Lower leg skin (tissue), 3 donors: ENCODE measurements at regions not wholly inside any gene's neighbourhood (a gene's known extent, or its start where the extent isn't known, plus 50 kb on each side); places are given as distances from the start of the nearest gene placed in this dataset.

Source experiments
- POLR2A ChIP-seq, 2 donors: fragments of 450-650 bp; IDR thresholded peaks; one replicate each; pipeline ENCODE4 v1.6.1; 2016 to 2017; ENCODE audit warnings: antibody characterized with exemption in 2 of 2, mild to moderate bottlenecking in 1 of 2, moderate library complexity in 1 of 2
- TF ChIP-seq, protein P1 (sequence below), 3 donors: fragments of 450-650 bp; IDR thresholded peaks; one replicate each; pipeline ENCODE4 v1.5.1; 2016; ENCODE audit warnings: antibody characterized with exemption in 3 of 3, mild to moderate bottlenecking in 3 of 3, moderate library complexity in 2 of 3

DNA sequence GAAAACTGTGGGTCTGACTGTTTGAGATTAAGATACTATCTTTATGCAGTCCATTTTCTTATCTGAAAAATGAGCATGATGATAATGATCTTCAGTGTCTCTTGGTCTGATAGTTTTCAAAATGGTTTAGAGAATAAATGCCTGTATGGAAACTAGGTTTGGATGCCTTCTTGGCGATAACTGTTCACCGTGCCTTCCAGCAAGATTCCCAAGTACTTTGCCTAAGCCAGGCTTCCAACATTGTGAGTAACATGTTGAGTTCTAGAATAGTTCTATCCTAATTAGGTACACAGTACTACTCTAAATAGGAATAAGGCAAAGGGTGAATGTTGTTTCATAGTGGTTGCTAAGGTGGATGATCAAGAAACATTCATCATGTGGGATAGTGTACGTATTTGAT is 940.2 kb downstream of the MCTP2 start:
- TF ChIP-seq, protein P1, sequence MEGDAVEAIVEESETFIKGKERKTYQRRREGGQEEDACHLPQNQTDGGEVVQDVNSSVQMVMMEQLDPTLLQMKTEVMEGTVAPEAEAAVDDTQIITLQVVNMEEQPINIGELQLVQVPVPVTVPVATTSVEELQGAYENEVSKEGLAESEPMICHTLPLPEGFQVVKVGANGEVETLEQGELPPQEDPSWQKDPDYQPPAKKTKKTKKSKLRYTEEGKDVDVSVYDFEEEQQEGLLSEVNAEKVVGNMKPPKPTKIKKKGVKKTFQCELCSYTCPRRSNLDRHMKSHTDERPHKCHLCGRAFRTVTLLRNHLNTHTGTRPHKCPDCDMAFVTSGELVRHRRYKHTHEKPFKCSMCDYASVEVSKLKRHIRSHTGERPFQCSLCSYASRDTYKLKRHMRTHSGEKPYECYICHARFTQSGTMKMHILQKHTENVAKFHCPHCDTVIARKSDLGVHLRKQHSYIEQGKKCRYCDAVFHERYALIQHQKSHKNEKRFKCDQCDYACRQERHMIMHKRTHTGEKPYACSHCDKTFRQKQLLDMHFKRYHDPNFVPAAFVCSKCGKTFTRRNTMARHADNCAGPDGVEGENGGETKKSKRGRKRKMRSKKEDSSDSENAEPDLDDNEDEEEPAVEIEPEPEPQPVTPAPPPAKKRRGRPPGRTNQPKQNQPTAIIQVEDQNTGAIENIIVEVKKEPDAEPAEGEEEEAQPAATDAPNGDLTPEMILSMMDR (IDR thresholded peaks at IDR 0.05), result no peak
- no peak for TF ChIP-seq POLR2A (IDR thresholded peaks at IDR 0.05)
